Prostate gland (tissue), 2 donors: ENCODE measurements at regions not wholly inside any gene's neighbourhood (a gene's known extent, or its start where the extent isn't known, plus 50 kb on each side); places are given as distances from the start of the nearest gene placed in this dataset.

Source experiments
- DNase-seq: peaks from one replicate; pipeline ENCODE4 v3.0.0-alpha.2; 2019; ENCODE audit warnings: low spot score
- H3K27ac ChIP-seq, 2 donors: fragments of 200-600 bp; sonication (generic); 2 replicates each; pipeline ENCODE4 v1.5.1; 2017 to 2019
- H3K27me3 ChIP-seq: fragments of 200-600 bp; sonication (generic); replicated peaks from 2 replicates; pipeline ENCODE4 v1.5.1; 2019; ENCODE audit not compliant: insufficient read depth
- H3K36me3 ChIP-seq, 2 donors: fragments of 200-600 bp; sonication (generic); 1 replicate in 1 of 2; 2 replicates in 1 of 2; pipeline versions ENCODE4 v1.5.1 to v1.8.1; 2017 to 2019
- H3K4me1 ChIP-seq: fragments of 200-600 bp; sonication (generic); replicated peaks from 2 replicates; pipeline ENCODE4 v1.5.1; 2019
- H3K4me3 ChIP-seq, 2 donors: fragments of 200-600 bp; sonication (generic); 2 replicates each; pipeline ENCODE4 v1.5.1; 2017 to 2019
- H3K9me3 ChIP-seq: fragments of 200-600 bp; sonication (generic); 2 replicates; pipeline ENCODE4 v1.5.1; 2017
- CTCF ChIP-seq, 4 experiments: fragments of 200-600 bp in 2 of 4; fragments of 450-650 bp in 2 of 4; sonication (generic) in 2 of 4; IDR thresholded peaks; 1 replicate in 3 of 4; 2 replicates in 1 of 4; pipeline ENCODE4 v1.5.1; 2016 to 2019; ENCODE audit warnings: antibody characterized with exemption in 4 of 4, mild to moderate bottlenecking in 2 of 4, moderate library complexity in 2 of 4
- POLR2A ChIP-seq: fragments of 450-650 bp; IDR thresholded peaks from one replicate; pipeline ENCODE4 v1.6.1; 2016; ENCODE audit warnings: antibody characterized with exemption, mild to moderate bottlenecking
- POLR2AphosphoS5 ChIP-seq: sonication (generic); formaldehyde crosslinking; IDR thresholded peaks from one replicate; pipeline ENCODE4 v1.6.1; 2017; ENCODE audit warnings: antibody characterized with exemption
- WGBS: methylation state at CpG from one replicate; pipeline ENCODE4 v1.1.5; 2018; 5-methylcytosine and 5-hydroxymethylcytosine counted together
- intact Hi-C: fragments of 100-400 bp; cut with DNase I; formaldehyde crosslinking; loops from one replicate; pipeline ENCODE4 v1.14.2; 2022

- H3K27ac ChIP-seq = no peak overlapping the region
- H3K27me3 ChIP-seq = no peaks in the 10 kb centered on the region
- H3K36me3 ChIP-seq = no peaks in the 10 kb centered on the region
- no peak for DNase-seq
- H3K4me1 ChIP-seq = no peaks in the 10 kb centered on the region
- TF ChIP-seq POLR2AphosphoS5 (no peak), POLR2A (no peak), CTCF (IDR thresholded peaks at IDR 0.05) (no peak)
- intact Hi-C loops = no loop called here
- 90% methylated on average over 1 of the region's 1 CpG for WGBS
- H3K9me3 ChIP-seq = no peaks in the 10 kb centered on the region
- no peak overlapping the region for H3K4me3 ChIP-seq
Measured at GRCh38 chr4:145381163-145381562, 100.5 kb upstream of the SMAD1 start.

- H3K36me3 ChIP-seq = no peaks in the 10 kb centered on the region
Measured at GRCh38 chr4:145380123-145380522, 101.5 kb upstream of the SMAD1 start.

GRCh38 chr4:145375416-145375815 is 106.2 kb upstream of the SMAD1 start:
- no peaks in the 10 kb centered on the region for H3K4me1 ChIP-seq
- H3K27ac ChIP-seq = no peak overlapping the region
- TF ChIP-seq CTCF (IDR thresholded peaks at IDR 0.05) = no peak
- TF ChIP-seq POLR2AphosphoS5 = no peak
- no peak for TF ChIP-seq POLR2A
- WGBS = 95% methylated on average over 20 of the region's 20 CpGs
- DNase-seq = no peak
- H3K36me3 ChIP-seq = no peaks in the 10 kb centered on the region
- H3K9me3 ChIP-seq = no peaks in the 10 kb centered on the region
- H3K4me3 ChIP-seq = no peak overlapping the region
- H3K27me3 ChIP-seq = no peaks in the 10 kb centered on the region
- intact Hi-C loops = no loop called here

More at GRCh38 chr4:145380123-145380522, 101.5 kb upstream of the SMAD1 start:
- no peak overlapping the region for H3K4me3 ChIP-seq
- intact Hi-C loops = no loop called here
- no peaks in the 10 kb centered on the region for H3K4me1 ChIP-seq
- no peaks in the 10 kb centered on the region for H3K27me3 ChIP-seq
- no peak for DNase-seq
- no peak overlapping the region for H3K27ac ChIP-seq
- no peaks in the 10 kb centered on the region for H3K9me3 ChIP-seq
- TF ChIP-seq POLR2AphosphoS5 (no peak), POLR2A (no peak), CTCF (IDR thresholded peaks at IDR 0.05) (no peak)

GRCh38 chr4:145352438-145353145 is 129.1 kb upstream of the SMAD1 start:
- DNase-seq = no peak
- H3K27ac ChIP-seq = no peak overlapping the region
- H3K36me3 ChIP-seq = no peaks in the 10 kb centered on the region
- intact Hi-C loops = no loop called here
- no peaks in the 10 kb centered on the region for H3K4me1 ChIP-seq
- H3K4me3 ChIP-seq = no peak overlapping the region
- TF ChIP-seq POLR2AphosphoS5 (no peak), POLR2A (no peak)
- H3K27me3 ChIP-seq = no peaks in the 10 kb centered on the region
- no peaks in the 10 kb centered on the region for H3K9me3 ChIP-seq
- WGBS = 61% methylated on average over 4 of the region's 4 CpGs

GRCh38 chr4:145351922-145352321 is 129.7 kb upstream of the SMAD1 start:
- no peaks in the 10 kb centered on the region for H3K4me1 ChIP-seq
- WGBS = 96% methylated on average over 1 of the region's 1 CpG
- H3K27ac ChIP-seq = no peak overlapping the region
- no peaks in the 10 kb centered on the region for H3K9me3 ChIP-seq
- intact Hi-C loops = no loop called here
- H3K36me3 ChIP-seq = no peaks in the 10 kb centered on the region
- H3K27me3 ChIP-seq = no peaks in the 10 kb centered on the region
- TF ChIP-seq POLR2AphosphoS5 (no peak), POLR2A (no peak), CTCF (IDR thresholded peaks at IDR 0.05) (no peak)
- no peak for DNase-seq
- H3K4me3 ChIP-seq = no peak overlapping the region
